Esophagus squamous epithelium (tissue), 5 donors: ENCODE measurements at regions not wholly inside any gene's neighbourhood (a gene's known extent, or its start where the extent isn't known, plus 50 kb on each side); places are given as distances from the start of the nearest gene placed in this dataset.

Source experiments
- DNase-seq: peaks from one replicate; lab custom pipeline; 2025; lab: John Stamatoyannopoulos, UW
- H3K27ac ChIP-seq, 4 donors: fragments of 200-600 bp; sonication (generic); one replicate each; pipeline ENCODE4 v1.5.1; 2016 to 2019; ENCODE audit warnings: mild to moderate bottlenecking in 1 of 4
- H3K27me3 ChIP-seq, 4 donors: fragments of 200-600 bp; sonication (generic); 1 replicate in 3 of 4; 2 replicates in 1 of 4; pipeline versions ENCODE4 v1.5.1 to v1.6.0; 2017 to 2021; ENCODE audit warnings: antibody characterized with exemption in 1 of 4
- H3K36me3 ChIP-seq, 3 donors: fragments of 200-600 bp; sonication (generic); one replicate each; pipeline ENCODE4 v1.5.1; 2016 to 2019
- H3K4me1 ChIP-seq, 3 donors: fragments of 200-600 bp; sonication (generic); one replicate each; pipeline ENCODE4 v1.5.1; 2017 to 2019
- H3K4me3 ChIP-seq, 4 donors: fragments of 200-600 bp; sonication (generic); 1 replicate in 3 of 4; 2 replicates in 1 of 4; pipeline ENCODE4 v1.5.1; 2016 to 2019; ENCODE audit warnings: mild to moderate bottlenecking in 2 of 4, moderate library complexity in 1 of 4
- H3K9me3 ChIP-seq, 3 donors: fragments of 200-600 bp; sonication (generic); one replicate each; pipeline ENCODE4 v1.5.1; 2016 to 2019
- POLR2A ChIP-seq, 4 donors: fragments of 450-650 bp; IDR thresholded peaks; one replicate each; pipeline ENCODE4 v1.6.1; 2017; ENCODE audit warnings: antibody characterized with exemption in 4 of 4, mild to moderate bottlenecking in 4 of 4, moderate library complexity in 3 of 4
- WGBS, 2 donors: methylation state at CpG; one replicate each; pipeline ENCODE4 v1.1.5; 2018; 5-methylcytosine and 5-hydroxymethylcytosine counted together
- intact Hi-C: fragments of 100-400 bp; cut with DNase I; formaldehyde crosslinking; loops from one replicate; pipeline ENCODE4 v1.15.0; 2022
- TF ChIP-seq, protein P1 (sequence below), 6 experiments: fragments of 450-650 bp in 4 of 6; fragments of 200-600 bp in 2 of 6; sonication (generic) in 2 of 6; IDR thresholded peaks; one replicate each; pipeline ENCODE4 v1.5.1; 2016 to 2019; ENCODE audit warnings: antibody characterized with exemption in 6 of 6, mild to moderate bottlenecking in 4 of 6, moderate library complexity in 4 of 6
- donor health status: DM: yes; HTN: yes; CAD: no.

DNA sequence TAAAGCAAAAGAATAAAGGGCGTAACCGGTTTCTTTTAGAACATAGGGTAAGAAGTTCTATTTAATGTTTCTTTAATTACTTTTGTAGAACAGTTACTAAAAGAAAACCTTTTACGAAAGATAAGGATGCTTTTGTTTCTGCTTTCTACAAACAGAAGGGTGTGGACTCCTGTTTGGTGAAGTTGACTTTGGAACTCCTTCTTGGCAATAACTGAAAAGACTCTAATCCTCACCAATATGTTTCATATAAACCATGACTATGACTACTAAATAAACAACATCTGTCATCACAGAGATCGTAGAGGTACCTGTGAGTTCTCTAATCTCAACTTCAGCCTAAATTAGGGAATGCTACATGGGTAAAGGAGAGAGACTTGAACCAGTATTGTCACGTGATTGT is 210.8 kb upstream of the FLRT2 start:
- H3K9me3 ChIP-seq, result no peaks in the 10 kb centered on the region
- H3K27ac ChIP-seq, result no peak overlapping the region
- no peak for TF ChIP-seq POLR2A (IDR thresholded peaks at IDR 0.05)
- TF ChIP-seq, protein P1, sequence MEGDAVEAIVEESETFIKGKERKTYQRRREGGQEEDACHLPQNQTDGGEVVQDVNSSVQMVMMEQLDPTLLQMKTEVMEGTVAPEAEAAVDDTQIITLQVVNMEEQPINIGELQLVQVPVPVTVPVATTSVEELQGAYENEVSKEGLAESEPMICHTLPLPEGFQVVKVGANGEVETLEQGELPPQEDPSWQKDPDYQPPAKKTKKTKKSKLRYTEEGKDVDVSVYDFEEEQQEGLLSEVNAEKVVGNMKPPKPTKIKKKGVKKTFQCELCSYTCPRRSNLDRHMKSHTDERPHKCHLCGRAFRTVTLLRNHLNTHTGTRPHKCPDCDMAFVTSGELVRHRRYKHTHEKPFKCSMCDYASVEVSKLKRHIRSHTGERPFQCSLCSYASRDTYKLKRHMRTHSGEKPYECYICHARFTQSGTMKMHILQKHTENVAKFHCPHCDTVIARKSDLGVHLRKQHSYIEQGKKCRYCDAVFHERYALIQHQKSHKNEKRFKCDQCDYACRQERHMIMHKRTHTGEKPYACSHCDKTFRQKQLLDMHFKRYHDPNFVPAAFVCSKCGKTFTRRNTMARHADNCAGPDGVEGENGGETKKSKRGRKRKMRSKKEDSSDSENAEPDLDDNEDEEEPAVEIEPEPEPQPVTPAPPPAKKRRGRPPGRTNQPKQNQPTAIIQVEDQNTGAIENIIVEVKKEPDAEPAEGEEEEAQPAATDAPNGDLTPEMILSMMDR (IDR thresholded peaks at IDR 0.05), result no peak
- DNase-seq, result no peak
- WGBS, 2 donors, result 44 to 64% methylated on average over 5 of the region's 5 CpGs
- no peaks in the 10 kb centered on the region for H3K27me3 ChIP-seq
- H3K36me3 ChIP-seq, result no peaks in the 10 kb centered on the region
- no peak overlapping the region for H3K4me3 ChIP-seq
- peaks cover 0 to 14% (median 0%) of the 10 kb centered on the region in 3 donors for H3K4me1 ChIP-seq
- intact Hi-C loops, result no loop called here

DNA sequence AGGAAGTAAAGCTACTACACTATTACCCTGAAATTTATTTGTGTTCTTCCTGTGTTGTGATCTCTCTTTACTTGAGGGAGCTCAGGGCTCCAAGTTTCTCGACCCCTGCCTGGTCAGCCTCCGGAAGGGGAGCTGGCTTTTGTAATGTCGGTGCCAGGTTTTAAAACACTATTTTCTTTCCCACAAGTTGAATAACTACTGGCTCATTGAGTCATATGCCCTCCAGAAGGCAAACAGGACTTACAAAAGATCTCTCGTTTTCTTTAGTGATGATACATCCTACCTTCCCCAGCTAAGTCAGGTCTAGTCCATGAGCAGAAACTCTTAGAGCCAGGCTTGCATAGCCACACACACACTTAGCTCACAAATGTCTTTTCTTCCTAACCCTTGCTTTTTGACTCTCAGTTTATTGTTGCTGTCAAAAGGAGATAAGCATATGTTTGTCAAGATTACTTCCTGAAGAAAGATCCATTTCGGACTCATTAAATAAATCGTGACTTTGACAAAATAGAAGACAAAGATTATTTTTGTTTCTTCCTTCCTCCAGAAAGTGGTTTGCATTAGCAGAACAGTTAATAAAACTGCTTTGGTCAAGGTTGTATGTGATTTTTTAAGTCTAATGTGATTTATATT is 209.8 kb upstream of the FLRT2 start:
- H3K4me3 ChIP-seq, result no peak overlapping the region
- no peak for DNase-seq
- H3K9me3 ChIP-seq, result no peaks in the 10 kb centered on the region
- H3K27me3 ChIP-seq, result no peaks in the 10 kb centered on the region
- WGBS, 2 donors, result 28 to 38% methylated on average over 6 of the region's 6 CpGs
- H3K27ac ChIP-seq, result peak overlapping the region in 1 of 4 donors; percentile 49
- intact Hi-C loops, result no loop called here
- peaks cover 0 to 14% (median 0%) of the 10 kb centered on the region in 3 donors for H3K4me1 ChIP-seq
- TF ChIP-seq, protein P1 (IDR thresholded peaks at IDR 0.05), result no peak
- no peak for TF ChIP-seq POLR2A (IDR thresholded peaks at IDR 0.05)
- H3K36me3 ChIP-seq, result no peaks in the 10 kb centered on the region

DNA sequence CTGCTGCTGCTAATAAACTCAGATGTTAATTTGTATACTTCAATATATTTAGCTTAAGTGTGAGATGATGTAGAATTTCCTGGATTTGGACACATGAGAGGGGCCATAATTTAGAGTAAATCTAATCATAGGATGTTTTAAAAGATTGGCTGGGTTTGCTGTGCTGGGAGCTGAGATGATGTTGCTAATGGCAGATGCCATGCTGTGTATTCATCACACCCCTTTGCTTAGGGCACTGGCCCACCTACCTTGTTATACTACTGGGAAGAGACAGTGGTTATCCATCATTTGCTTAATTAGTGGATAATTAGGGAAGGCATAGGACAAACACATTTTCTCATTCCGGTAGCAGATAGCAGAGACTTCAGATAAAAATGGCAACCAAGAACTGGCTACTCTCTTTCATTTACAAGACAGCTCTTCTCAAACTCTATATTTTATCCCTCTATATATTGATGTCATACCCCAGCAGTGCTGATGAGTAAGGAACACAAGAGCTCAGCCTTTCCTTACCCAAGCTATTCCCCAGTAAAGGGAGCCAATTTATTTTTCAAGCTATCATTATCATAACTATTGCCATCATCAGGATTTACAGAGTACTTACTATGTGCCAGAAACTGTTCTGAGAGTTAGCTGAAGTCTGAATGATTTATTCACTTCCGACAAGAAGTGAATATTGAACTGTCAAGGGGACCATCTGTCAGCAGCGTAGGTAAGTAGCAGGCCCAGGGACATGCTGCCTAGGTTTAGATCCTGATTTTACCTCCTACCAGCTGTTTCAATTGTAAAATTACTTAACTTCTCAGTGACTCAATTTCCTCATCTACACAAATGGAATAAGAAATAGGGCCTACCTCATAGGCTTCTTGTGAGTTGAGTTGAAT is 204.6 kb upstream of the FLRT2 start:
- 84 to 88% methylated on average over 3 of the region's 3 CpGs for WGBS, 2 donors

DNA sequence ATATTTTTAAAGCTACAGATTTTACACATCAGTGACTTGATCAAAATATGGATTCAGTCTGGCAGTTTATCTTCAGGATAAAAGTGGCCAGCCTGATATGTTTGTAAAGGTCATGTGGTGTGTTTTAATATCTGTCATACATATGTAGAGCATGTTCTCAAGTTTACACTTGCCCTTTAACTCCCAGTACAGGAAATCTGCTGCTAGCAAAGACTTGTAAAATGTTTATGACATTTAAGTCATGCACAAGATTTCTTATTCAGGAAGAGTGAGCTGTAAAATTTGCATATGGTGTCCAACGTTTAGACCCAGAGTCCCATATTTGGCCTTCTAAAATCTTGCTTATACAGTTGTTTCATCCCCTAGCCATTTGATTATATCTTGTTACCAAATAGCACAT is 197.5 kb upstream of the FLRT2 start:
- TF ChIP-seq POLR2A (IDR thresholded peaks at IDR 0.05), result no peak
- TF ChIP-seq, protein P1 (IDR thresholded peaks at IDR 0.05), result no peak
- no peak for DNase-seq
- H3K9me3 ChIP-seq, result no peaks in the 10 kb centered on the region
- 10 to 19% methylated on average over 1 of the region's 1 CpG for WGBS, 2 donors
- H3K36me3 ChIP-seq, result no peaks in the 10 kb centered on the region
- H3K27me3 ChIP-seq, result no peaks in the 10 kb centered on the region
- H3K4me3 ChIP-seq, result no peak overlapping the region
- intact Hi-C loops, result no loop called here
- no peak overlapping the region for H3K27ac ChIP-seq
- H3K4me1 ChIP-seq, result peaks cover 0 to 8% (median 0%) of the 10 kb centered on the region in 3 donors

More for the DNA sequence above, 204.6 kb upstream of the FLRT2 start:
- no peak overlapping the region for H3K27ac ChIP-seq
- H3K36me3 ChIP-seq, result no peaks in the 10 kb centered on the region
- no peak for DNase-seq
- intact Hi-C loops, result no loop called here
- H3K4me1 ChIP-seq, result peaks cover 0 to 2% (median 0%) of the 10 kb centered on the region in 3 donors
- no peak for TF ChIP-seq POLR2A (IDR thresholded peaks at IDR 0.05)
- TF ChIP-seq, protein P1 (IDR thresholded peaks at IDR 0.05), result no peak
- H3K4me3 ChIP-seq, result no peak overlapping the region
- H3K9me3 ChIP-seq, result no peaks in the 10 kb centered on the region
- H3K27me3 ChIP-seq, result no peaks in the 10 kb centered on the region

DNA sequence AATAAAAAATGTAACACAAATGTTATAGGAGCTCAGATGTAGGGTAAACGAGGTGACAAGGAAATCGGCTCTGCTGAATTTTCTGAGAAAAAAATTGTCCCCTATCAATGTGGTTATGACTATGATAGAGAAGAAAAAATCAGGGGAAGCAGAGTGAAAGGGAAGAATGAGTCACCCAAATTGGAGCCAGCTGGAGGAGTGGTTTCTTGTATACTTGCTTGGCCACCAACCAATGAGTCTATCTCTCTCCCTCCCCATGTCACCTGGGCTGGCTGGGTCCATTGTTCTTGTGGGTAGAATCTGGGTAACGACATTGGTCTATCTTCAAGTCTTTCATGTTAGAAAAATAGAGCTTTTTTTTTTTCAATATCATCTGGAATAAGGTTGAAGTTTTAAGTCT is 196.6 kb upstream of the FLRT2 start:
- DNase-seq, result no peak
- TF ChIP-seq, protein P1 (IDR thresholded peaks at IDR 0.05), result no peak
- TF ChIP-seq POLR2A (IDR thresholded peaks at IDR 0.05), result no peak
- H3K9me3 ChIP-seq, result no peaks in the 10 kb centered on the region
- intact Hi-C loops, result no loop called here
- no peaks in the 10 kb centered on the region for H3K27me3 ChIP-seq
- 55 to 59% methylated on average over 3 of the region's 3 CpGs for WGBS, 2 donors
- no peaks in the 10 kb centered on the region for H3K36me3 ChIP-seq
- no peak overlapping the region for H3K27ac ChIP-seq
- H3K4me3 ChIP-seq, result no peak overlapping the region
- peaks cover 0 to 8% (median 0%) of the 10 kb centered on the region in 3 donors for H3K4me1 ChIP-seq
